ENCODE measurements at regions not wholly inside any gene's neighbourhood (a gene's known extent, or its start where the extent isn't known, plus 50 kb on each side); places are given as distances from the start of the nearest gene placed in this dataset.

DNA sequence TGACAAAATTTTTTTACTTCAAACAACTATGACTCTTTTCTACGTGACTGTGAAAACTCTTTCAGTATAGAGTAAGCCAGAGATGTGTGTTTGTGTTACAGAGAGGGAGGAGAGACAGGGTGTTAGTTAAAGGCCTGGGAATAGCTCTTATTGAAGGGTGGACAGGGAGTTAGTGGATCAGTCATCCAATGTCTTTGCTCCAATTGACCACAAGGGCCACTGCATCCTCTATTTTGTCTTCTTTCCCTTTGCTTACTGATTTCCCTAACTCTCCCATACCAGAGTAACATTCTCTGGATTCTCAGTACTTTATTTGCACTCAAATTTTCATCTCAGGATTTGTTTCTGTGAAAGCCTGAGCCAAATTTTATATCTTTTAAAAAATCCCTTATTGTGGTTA lies 920.3 kb downstream of the CDH18 start:
- DNase-seq (ENCODE audit: extremely low spot score, unreplicated experiment): no peak
- Mint-ChIP-seq H3K4me3 (no peak overlapping the region), H3K27me3 (no peaks in the 10 kb centered on the region), H3K27ac (no peak overlapping the region), H3K36me3 (no peaks in the 10 kb centered on the region), H3K9me3 (no peaks in the 10 kb centered on the region), H3K4me1 (ENCODE audit: unreplicated experiment) (no peaks in the 10 kb centered on the region)
- TF ChIP-seq, protein P1, sequence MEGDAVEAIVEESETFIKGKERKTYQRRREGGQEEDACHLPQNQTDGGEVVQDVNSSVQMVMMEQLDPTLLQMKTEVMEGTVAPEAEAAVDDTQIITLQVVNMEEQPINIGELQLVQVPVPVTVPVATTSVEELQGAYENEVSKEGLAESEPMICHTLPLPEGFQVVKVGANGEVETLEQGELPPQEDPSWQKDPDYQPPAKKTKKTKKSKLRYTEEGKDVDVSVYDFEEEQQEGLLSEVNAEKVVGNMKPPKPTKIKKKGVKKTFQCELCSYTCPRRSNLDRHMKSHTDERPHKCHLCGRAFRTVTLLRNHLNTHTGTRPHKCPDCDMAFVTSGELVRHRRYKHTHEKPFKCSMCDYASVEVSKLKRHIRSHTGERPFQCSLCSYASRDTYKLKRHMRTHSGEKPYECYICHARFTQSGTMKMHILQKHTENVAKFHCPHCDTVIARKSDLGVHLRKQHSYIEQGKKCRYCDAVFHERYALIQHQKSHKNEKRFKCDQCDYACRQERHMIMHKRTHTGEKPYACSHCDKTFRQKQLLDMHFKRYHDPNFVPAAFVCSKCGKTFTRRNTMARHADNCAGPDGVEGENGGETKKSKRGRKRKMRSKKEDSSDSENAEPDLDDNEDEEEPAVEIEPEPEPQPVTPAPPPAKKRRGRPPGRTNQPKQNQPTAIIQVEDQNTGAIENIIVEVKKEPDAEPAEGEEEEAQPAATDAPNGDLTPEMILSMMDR (conservative IDR thresholded peaks at IDR 0.05): no peak

DNA sequence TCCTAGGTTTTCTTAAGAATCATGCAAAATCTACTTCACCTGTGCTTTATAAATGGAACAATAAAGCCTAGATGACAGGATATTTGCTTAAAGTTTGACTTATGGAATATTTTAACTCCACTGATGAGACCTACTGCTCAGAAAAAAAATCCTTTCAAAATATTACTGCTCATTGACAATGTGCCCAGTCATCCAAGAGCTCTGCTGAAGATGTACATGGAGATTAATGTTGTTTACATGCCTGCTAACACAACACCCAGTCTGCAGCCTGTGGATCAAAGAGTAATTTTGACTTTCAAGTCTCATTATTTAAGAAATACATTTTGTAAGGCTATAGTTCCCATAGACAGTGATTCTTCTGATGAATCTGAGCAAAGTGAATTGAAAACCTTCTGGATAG lies 889.6 kb downstream of the CDH18 start:
- Mint-ChIP-seq H3K27ac (no peak overlapping the region), H3K9me3 (peaks cover 4% of the 10 kb centered on the region), H3K4me1 (ENCODE audit: unreplicated experiment) (no peaks in the 10 kb centered on the region), H3K36me3 (no peaks in the 10 kb centered on the region), H3K27me3 (no peaks in the 10 kb centered on the region), H3K4me3 (no peak overlapping the region)
- DNase-seq (ENCODE audit: extremely low spot score, unreplicated experiment): no peak
- TF ChIP-seq, protein P1 (conservative IDR thresholded peaks at IDR 0.05): no peak

DNA sequence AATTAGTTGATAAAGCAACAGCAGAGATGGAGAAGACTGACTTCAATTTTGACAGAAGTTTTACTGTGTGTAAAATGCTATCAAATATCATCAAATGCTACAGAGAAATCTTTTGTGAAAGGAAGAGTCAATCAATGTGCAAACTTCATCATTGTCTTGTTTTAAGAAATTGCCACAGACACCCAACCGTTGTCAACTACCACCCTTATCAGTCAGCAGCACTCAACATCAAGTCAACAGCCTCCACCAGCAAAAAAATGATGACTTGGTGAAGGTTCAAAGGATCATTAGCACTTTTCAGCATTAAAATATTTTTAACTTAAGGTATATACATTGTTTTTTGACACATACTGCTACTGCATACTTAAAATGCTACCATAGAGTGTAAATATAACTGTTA lies 888.8 kb downstream of the CDH18 start:
- Mint-ChIP-seq H3K4me3 (no peak overlapping the region), H3K9me3 (no peaks in the 10 kb centered on the region), H3K4me1 (ENCODE audit: unreplicated experiment) (no peaks in the 10 kb centered on the region), H3K27ac (no peak overlapping the region), H3K27me3 (no peaks in the 10 kb centered on the region), H3K36me3 (no peaks in the 10 kb centered on the region)
- no peak for DNase-seq (ENCODE audit: extremely low spot score, unreplicated experiment)
- TF ChIP-seq, protein P1 (conservative IDR thresholded peaks at IDR 0.05): no peak

DNA sequence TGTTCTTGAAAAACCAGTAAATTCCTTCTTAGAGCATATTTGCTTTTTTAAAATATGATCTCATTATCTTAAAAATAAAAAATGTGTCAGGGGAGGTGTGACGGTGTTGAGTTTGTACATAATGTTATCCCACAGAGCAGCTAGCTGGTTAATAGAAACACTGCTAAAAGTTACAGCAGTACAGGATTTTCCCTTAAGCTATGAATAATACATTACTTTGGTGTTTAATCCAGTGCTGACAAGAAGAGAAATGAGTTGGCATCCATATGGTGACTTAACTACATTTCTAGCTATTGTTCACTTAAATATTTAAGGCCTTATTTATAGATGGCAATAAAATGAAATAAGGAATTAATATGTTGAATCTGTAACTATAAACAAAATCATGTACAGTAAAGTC lies 883.1 kb downstream of the CDH18 start:
- Mint-ChIP-seq H3K27ac (no peak overlapping the region), H3K4me1 (ENCODE audit: unreplicated experiment) (no peaks in the 10 kb centered on the region), H3K36me3 (no peaks in the 10 kb centered on the region), H3K27me3 (no peaks in the 10 kb centered on the region), H3K9me3 (no peaks in the 10 kb centered on the region), H3K4me3 (no peak overlapping the region)
- DNase-seq (ENCODE audit: extremely low spot score, unreplicated experiment): no peak
- TF ChIP-seq, protein P1 (conservative IDR thresholded peaks at IDR 0.05): no peak

DNA sequence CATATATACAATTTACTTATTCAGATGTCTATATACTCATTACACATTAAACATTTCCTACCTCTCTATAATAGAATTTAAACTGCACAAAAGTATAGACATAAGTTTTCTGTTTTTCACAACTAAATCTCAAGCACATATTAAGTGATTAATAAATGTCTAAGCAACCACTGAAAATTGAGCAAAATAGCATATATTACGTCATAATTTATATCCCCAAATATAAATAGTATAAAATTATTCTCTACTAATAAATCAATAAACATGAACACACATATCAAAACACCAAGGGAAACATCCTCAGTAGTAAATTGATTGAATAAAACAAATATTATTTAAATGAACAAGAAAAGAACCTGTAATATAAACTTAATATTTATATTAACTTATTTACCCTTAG lies 865.1 kb downstream of the CDH18 start:
- H3K9me3 Mint-ChIP-seq: peaks cover 3% of the 10 kb centered on the region

More for the DNA sequence above, 865.1 kb downstream of the CDH18 start:
- no peak overlapping the region for H3K4me3 Mint-ChIP-seq
- no peaks in the 10 kb centered on the region for H3K27me3 Mint-ChIP-seq
- no peak overlapping the region for H3K27ac Mint-ChIP-seq
- no peaks in the 10 kb centered on the region for H3K4me1 Mint-ChIP-seq (ENCODE audit: unreplicated experiment)
- no peaks in the 10 kb centered on the region for H3K36me3 Mint-ChIP-seq
- DNase-seq (ENCODE audit: extremely low spot score, unreplicated experiment): no peak
- TF ChIP-seq, protein P1 (conservative IDR thresholded peaks at IDR 0.05): no peak
